LNCAP (cell line): ENCODE measurements at regions not wholly inside any gene's neighbourhood (a gene's known extent, or its start where the extent isn't known, plus 50 kb on each side); places are given as distances from the start of the nearest gene placed in this dataset.

Experiments
- TF ChIP-seq, protein P1 (sequence below): fragments of 450-650 bp; IDR thresholded peaks from 2 replicates; pipeline ENCODE4 v1.5.1; 2017; ENCODE audit warnings: mild to moderate bottlenecking

DNA sequence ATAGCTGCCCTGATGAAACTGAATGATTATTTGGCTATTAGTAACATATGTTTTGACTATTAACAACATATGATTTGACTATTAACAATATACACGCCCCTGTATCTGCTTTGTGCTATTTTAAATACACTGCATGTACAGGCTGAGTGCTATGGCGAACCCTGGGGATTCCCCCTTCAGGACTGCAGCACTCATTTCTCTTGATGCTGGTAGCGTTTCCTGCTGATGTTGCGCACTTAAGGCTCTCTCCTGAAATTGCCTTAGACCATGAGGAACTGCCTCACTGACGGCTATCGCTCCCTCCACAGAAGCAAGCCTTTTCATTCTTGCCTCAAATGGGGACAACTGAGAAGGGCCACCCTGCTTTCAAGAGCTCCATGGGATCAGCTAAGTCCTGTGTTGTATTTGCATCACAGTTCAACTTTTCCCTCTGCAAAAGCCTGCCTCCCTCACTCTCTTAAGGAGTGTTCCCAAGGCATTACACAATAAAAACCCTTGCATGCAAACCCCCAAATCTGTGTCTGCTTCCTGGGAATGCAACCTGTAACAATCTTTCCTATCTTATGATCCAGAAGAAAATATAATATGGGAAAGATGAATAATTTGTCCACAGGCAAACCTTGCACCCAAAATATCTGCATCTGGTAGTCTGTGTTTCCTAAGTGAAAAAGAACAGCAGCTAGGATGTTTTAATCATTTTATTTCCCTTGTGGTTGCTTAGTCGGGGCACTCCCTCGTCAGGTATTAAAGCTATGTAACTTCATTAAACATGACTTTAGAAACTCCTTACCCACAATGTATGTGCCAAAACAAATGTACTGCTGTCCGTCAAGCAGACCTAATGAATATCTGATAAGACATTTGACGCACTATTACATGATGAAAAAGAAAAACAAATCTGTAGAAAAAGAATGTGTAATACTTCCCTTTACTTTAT lies 456.4 kb downstream of the COL12A1 start:
- TF ChIP-seq, protein P1, sequence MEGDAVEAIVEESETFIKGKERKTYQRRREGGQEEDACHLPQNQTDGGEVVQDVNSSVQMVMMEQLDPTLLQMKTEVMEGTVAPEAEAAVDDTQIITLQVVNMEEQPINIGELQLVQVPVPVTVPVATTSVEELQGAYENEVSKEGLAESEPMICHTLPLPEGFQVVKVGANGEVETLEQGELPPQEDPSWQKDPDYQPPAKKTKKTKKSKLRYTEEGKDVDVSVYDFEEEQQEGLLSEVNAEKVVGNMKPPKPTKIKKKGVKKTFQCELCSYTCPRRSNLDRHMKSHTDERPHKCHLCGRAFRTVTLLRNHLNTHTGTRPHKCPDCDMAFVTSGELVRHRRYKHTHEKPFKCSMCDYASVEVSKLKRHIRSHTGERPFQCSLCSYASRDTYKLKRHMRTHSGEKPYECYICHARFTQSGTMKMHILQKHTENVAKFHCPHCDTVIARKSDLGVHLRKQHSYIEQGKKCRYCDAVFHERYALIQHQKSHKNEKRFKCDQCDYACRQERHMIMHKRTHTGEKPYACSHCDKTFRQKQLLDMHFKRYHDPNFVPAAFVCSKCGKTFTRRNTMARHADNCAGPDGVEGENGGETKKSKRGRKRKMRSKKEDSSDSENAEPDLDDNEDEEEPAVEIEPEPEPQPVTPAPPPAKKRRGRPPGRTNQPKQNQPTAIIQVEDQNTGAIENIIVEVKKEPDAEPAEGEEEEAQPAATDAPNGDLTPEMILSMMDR, result no peak

DNA sequence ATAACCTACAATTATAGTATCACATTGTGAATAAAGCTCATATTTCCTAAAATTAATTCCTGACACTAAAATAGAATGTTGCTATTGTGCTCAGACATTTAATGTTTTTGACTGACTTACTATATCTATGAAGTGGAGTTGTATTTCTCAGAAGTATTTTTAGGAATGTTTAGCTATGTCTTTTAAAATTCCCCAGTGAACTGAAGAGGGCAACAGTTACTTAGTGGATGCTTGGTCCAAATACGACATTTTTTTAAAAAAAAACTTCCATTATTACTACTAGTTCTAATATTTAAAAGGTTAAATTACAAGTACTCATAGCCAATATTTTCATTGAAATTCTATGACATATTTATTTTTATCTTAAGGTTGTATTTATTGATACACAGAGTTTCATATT lies 460.2 kb downstream of the COL12A1 start:
- TF ChIP-seq, protein P1, result no peak

DNA sequence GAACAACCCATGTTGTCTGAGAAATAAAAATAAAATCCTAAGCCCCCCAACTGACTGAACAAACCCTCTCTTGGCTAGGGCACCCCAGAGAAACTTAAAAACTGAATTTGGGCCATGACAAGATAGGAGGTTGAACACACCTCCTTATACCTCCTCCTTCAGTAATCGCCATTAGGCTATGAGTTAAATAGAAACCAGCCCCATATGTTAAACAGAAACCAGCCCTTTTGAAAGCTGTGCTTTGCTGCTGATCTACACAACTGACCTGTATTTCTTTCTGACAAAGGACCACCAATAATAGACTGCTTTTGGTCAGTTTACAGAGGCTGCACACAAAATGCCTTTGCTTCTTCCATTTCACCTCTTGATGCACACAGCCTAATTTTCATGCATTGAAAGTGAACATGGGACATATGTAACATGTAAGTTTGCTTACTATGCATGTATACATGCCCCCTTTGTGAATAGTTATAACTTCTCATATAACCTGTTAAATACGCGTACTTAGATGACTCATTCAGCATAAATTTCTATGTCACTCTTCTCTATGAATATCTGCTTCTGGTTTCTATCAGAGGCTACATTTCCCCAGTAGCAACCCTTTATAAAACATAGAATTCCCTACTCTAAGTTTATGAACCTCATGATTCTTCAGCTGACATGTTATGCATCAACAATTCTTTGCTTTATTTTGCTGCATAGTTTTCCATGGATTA lies 462.9 kb downstream of the COL12A1 start:
- TF ChIP-seq, protein P1, result no peak

DNA sequence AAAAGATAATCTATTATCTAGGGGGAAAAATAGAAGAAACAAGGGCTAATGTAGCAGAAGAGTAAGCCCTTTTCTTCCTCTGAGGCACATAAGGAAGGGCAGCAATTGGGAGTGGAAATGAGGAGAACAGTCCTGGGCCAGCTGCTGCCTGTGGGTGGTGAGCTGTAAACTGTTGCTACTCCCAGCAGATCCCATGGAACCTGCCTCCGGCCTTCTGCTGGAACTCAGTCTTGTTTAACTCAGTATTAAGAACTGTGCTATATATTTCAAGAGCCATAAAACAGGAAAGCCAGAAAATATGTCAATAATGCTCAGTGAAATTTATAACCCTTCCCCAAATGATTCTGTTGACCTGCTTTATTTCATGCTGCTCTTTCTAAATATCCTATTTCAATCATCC lies 464.2 kb downstream of the COL12A1 start:
- TF ChIP-seq, protein P1, result no peak

DNA sequence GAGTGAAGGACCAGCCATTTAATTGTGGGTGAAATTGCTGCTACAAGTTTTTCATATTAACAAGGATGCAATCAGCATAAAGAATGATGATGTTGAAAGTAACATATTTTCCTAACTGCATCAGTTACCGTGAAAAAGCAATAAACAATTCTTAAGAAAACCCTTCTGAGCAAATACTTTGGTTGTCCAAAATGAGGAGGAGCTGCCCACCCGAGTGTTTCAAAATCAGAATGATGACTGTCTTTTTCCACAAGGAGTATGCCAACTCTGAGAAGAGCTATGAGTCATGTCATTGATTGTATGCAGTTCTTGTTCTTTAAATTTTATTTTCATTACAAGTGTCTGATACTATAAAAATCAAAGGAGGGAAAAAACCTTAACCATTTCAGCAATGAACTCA lies 470.5 kb downstream of the COL12A1 start:
- TF ChIP-seq, protein P1, result no peak

DNA sequence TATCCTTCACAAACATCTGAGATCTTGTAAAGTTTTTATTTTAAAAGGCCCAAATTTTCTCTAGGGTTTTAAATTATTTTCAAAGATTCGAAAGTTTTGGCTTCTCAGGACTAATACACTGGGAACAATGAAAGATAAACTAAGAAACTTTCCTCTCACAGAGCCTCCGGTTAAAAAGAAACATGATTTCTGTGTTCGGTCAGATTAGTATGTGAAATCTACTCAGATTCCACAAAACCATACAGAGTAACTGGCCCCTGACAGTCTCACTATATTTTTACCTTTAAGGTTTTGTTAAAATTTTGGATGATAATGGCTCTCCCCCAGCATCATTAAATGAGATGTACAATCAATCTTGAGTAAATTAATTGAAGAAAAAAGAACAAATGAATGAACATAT lies 471.0 kb downstream of the COL12A1 start:
- TF ChIP-seq, protein P1, result no peak

DNA sequence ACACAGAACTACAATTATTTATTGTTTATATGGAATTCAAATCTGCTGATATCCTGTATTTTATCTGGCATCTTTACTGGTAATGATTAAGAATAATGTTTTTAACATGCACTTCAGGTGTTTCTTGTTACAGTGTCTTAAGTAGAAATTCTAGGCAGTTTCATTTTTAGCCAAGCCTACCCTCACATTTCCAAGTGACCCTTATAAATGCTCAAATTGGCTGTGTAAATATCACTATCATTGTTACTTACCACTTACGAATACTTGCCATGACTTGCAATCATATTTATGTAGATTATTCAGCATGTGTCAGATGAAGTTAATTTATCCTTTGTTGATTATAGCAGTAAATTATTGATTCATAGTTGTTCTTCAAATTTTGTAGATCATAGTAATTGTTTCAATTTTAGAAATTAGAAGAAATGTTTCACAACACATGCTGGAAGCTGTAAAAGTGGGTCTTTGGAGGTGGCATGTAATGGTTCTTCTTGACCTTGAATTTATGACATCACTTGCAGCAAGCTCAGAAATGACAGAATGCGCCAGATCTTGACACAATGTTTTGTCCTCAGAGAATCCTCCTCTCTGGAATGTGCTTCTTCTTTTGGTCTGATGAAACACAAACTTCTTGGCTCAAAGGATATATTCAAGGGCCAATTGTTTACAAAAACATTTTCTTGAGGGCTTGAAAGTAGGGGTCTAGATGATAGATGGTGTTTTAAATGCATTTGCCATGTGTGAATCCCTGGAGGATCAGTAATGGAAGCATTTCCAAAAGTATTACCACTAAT lies 471.8 kb downstream of the COL12A1 start:
- TF ChIP-seq, protein P1, result no peak
